ENCODE measurements at regions not wholly inside any gene's neighbourhood (a gene's known extent, or its start where the extent isn't known, plus 50 kb on each side); places are given as distances from the start of the nearest gene placed in this dataset.
A peak's percentile ranks its signal among the peaks of the same experiment; 100 is the strongest.
"Not testable (repeated sequence)": the region's sequence is repeated elsewhere in the genome, so short reads cannot be mapped to it uniquely, and the experiment has no call there.

DNA sequence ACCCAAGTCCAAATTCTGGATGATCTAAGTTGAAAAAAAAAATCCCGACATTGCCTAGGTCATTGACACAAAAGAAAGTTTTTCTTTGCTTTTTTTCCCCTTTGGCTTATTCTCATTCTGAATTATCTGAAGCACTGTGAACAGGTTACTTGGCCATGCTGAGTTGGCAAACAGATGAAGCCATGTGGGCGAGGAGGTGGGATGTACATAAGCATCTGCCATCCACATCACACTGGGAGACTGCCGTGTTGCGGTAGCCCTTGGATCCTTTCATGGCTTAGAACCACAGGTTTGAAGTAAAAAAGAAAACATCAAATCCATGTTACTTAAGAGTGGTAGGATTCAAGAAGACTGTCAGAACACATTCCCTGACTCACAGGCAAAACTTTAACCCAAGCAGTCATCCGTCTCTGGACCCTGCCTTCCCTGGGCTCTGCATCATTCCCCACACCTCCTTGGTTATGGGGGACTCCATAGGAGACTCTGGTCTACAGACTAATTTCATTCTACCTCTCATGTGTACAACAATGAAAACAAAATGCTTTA, 242.5 kb upstream of the SERP2 start:
- DNase-seq, result no peak

DNA sequence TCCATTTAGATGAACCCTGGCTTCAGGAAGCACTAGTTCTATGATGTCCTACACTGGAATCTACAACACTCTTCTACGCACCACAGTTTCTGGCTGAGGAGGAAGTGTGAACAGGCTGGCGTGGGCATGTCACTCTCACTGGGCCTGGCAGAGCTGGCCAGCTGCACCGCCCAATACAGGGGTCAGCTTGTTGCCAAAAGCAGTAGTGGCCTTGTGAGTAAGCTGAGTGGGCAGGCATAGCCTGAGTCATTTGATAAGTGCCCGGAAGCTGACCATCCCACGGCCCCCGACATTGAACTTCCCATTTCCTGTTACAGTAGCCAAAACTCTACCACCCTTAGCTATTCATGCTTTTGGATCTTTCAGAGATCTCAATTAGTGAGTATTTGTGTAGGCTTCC, 240.9 kb upstream of the SERP2 start:
- no peak for DNase-seq

DNA sequence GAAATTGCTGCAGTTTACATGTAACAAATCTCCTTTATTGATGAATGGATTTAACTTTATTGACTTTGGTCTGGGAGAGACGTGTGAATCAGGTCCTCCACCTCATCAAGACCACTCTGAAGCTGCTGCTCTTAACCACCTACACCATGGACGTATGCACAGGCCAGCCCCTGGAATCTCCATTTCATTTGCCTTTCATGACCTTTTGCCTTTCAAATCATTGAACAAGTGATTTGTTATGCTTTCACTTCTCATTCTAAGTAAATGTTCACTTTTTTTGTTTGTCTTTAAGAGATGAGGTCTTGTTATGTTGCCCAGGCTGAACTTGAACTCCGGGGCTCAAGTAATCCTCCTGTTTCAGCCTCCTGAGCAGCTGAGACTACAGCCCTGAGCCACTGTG, 240.0 kb upstream of the SERP2 start:
- no peak for DNase-seq

DNA sequence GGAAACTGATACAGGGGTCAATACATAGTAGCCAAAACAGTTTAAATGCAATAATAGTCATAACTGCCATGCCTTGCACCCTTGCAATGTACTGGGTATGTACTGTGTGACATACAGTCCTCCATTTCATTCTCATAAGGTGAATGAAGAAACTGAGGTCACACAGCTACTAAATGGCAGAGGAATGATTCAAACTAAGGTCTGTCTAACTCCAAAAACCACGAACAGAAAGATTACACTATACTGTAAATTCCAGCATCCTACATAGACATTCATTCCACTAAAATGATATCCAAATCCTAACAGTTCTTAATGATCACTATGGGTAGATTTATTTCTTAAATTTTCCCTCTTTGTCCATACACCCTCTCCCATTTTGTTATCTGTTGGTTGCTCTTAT, 238.1 kb upstream of the SERP2 start:
- DNase-seq, result no peak

DNA sequence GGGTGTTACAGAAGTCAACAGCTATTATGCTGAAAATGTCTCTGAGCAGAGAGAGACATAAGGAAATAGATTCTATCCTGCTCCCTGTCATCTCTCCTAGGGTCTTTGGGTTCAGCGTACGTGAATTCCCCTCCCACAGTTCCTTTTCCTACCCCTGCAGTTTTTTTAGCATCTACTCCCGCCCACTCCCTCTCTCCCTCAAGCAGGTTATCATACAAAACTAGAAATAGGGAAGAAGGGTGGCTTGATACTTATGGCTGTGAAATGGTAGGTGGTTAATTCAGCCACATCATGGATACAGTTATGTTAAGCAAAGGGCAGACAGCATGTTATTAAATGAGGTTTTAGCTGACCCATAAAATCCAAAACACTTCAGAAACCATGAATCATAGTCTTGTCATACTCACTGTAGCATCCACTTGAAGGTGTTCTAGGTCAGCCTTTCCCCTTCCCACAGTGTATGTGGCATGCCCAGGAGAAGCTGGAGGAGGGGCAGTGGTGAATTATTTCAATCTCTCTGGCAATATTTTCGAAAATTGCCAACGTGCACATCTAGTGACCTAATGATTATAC, 236.8 kb upstream of the SERP2 start:
- DNase-seq, result no peak

DNA sequence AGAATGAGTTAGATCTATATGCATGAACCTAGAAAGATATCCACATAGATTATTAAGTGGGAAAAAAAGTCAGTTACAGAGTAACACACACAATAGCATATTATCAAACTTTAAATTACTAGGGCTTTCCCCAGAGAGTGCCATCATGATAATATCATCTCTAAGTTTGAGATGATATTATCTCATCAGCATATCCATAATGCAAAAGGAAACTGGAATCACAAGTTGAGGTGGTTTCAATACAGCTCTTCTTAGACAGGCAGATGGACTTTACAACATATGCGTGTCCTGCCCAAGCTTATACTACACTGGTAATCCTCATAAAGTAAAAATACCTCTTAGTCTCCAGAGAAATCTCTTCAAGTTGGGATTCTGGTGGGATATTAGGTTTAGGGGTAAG, 236.2 kb upstream of the SERP2 start:
- no peak for DNase-seq

DNA sequence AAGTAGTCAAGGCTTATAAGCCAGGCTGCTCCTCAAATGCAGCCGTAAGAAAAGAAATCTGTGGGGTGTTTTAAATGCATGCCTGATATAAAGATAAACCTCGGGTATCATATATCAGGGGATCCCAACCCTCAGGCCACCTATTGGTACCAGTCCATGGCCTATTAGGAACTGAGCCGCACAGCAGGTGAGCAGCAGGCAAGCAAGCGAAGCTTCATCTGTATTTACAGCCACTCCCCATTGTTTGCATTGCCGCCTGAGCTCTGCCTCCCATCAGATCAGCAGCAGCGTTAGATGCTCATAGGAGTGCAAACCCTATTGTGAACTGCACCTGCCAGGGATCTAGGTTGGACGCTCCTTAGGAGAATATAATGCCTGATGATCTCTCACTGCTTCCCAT, 233.5 kb upstream of the SERP2 start:
- DNase-seq, result no peak

DNA sequence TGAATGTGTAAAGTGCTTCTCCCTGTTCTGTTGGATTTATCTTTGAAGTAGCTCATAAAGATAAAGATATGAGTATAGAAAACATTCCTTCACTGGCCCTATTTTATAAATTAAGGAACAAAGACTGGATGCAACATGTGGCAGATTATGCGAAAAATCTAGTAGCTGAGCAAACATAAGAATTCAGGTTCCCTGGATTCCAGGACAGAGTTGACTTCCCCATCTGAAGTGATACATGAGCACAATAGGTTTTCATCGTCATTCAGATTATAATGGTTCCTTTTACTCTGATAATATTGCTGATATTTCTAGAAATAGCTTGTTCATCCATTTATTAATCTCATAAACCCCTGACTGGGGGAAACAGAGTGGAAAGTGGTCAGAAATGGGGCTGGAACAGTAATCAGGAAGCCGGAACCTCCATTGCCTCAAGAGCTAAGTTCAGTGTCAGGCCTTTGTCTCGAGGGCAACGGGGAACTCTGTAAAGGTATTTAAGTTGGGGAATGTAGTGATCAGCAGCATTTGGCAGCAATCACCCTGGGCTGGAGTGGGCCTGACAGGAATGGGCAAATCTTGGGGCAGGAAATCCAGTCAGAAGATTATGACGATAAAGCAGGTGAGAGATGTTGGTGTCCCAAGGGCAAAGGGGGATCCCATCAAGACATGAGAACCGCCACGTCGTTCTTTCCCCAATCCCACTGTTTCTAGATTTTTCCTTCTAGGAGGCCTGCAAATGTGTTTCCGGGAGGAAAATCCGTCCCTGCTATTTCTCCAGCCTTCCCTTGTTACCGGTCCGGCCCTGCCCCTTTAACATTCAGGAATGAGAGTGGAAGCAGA, 232.5 kb upstream of the SERP2 start:
- no peak for DNase-seq

DNA sequence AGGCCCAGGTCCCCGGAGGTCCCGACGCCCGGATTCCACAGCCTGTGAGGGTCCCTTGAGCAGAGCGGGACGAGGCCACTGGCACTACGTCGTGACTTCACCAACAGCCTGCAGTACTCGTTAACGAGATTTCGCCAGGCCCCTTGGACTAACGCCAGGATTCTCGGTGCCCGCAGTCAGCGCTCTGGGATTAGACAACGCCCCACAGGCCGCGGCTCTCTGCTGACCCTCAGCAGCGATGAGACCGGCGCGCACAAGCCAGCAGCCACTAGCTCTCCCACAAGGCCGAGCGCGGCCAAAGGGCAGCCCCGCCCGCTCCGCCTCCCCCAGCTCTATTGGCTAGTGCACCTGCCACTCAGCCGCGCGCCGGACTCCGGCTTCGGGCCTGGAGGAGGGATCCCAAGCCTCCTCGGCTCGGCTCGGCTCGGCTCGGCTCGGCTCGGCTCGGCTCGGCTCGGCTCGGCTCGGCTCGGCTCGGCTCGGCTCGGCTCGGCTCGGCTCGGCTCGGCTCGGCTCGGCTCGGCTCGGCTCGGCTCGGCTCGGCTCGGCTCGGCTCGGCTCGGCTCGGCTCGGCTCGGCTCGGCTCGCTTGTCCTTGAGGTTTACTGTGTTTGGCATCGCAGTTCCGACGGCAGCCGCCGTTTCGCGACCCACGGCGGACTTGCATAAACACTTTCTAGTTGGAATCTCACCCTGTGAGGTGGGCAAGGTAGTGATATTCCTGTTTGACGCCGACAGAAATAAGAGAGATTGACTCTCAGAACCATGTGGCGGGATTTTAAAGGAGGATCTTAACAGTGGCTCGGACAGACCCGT, 231.7 kb upstream of the SERP2 start:
- peak; percentile 97 for DNase-seq

DNA sequence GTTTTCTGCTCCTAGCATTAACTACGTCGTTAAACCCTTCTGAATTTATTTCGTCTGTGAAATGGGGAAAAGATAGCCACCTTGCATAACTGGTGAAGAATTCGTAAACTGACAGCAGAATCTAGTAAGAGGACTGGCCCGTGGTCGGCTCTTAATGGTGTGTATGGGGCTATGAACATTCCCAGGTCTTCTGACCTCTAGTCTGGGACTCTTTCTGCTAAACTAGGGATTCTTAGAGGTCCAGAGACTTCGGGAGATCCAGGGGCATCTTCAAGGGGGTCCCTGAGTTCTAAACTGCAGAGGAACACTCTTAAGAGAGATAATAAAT, 231.1 kb upstream of the SERP2 start:
- no peak for DNase-seq

DNA sequence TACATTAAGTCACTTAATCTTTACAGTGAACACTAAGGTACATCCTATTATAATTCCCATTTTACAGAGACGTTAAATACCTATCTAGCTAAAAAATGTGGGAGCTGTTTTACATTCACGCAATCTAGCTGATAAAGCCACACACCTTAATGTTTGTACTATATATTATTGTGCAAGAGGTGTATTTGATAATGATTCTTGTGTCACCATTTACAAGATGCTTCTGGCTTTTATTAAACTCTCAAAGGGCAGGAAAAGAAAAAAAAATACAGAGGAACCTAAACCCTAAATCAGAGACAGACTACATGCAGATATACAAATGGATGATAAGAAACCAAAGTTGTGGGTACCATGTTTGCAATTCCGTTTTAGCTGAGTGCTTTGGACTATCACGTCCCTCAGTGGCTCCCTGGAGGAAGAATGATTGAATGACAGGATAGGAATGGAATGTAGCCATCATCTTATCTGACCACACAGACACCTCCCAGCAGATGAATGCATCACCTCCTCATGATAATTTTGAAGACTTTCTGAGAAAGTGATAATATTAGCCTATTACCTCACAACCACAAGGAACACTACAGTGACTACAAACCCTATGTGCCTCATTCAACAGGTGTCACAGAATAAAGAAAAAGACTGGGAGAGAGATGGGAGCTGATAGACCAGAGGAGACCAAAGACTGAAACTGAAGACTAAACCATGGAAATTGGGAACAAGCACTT, 230.5 kb upstream of the SERP2 start:
- no peak for DNase-seq

DNA sequence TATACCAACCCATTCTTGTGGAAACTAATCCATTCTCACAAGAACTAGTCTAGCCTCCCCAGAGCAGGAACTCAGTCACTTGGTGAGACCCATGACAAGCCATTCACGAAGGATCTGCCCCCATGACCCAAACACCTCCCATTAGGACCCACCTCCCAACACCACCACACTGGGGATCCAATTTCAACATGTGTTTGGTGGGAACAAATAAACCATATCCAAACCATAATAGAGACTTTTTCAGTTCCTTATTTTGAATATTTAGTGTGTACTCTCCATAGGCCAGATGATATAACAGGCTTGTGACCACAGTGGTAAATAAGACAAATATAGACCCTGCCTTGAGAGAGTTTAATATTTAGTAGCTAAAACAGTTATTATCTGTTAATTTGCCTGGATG, 227.5 kb upstream of the SERP2 start:
- DNase-seq, result no peak

DNA sequence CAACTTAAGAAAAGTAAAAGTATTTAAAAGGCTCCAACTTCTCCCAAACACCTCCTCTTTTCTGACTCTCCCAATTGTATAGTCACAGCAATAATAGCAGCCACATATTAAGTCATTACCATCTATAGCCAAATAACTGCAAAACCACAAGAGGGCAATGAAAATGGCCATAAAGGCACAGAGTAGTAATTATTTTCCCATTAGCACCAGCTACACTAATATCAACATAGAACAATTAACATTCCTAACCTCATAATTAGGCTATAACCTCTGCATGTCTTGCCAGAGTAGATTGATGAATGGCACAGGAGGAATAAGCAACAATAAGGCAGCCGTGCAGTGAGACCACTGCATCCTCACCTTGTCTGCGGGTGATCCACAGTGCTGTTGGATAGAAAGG, 226.4 kb upstream of the SERP2 start:
- no peak for DNase-seq

DNA sequence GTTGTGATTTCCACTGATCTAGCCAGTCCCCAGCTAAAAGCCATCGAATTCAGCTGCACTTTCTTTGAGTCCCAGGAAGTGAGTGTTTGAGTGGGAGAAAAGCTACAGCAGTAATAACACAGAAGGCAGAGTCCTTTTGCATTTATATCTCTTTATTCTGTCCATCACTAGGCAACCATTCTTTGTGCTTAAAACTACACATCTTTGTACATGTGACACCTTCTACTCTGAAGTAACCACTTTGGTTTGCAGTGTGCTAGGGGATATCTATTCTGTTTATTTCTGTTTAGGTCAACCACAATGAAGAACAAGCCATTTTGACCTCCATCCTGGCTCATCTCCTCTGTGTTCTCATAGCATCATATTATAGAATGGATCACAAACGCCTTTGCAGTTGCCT, 226.0 kb upstream of the SERP2 start:
- DNase-seq, result no peak

DNA sequence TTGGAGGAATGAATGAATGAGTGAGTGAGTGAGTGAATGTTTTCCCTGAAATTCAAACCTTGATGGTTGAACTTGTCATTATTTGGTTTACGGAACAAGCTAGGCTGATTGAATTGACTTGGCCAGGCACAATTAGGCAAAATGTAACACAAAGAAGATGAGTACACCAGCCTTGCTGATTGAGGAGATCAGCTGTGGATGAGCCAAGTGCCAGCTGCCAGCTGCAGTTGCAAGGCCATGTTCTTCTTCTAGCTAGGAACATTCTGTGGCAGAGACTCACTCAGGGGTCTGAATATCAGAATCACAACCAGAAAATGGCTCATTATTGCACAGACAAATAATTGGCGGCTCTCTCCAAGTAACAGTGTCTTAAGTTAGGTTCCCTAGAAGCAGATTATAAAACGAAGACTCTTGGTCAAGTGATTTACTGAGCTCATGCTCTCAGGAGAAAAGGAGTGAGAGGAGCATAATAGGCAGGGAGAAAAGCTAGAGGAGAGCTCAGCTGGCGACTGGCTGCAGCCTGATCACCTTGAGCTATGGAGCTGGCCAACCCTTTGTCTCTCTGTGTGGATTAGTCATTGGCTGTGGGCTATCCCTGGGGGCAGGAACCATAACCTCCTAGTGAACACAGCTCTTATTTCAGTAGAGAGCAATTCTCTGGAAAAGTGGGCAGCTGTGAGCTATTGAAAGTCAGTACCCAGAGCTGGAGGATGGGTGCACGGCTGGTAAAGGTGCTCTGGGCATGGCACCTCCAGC, 225.3 kb upstream of the SERP2 start:
- no peak for DNase-seq

DNA sequence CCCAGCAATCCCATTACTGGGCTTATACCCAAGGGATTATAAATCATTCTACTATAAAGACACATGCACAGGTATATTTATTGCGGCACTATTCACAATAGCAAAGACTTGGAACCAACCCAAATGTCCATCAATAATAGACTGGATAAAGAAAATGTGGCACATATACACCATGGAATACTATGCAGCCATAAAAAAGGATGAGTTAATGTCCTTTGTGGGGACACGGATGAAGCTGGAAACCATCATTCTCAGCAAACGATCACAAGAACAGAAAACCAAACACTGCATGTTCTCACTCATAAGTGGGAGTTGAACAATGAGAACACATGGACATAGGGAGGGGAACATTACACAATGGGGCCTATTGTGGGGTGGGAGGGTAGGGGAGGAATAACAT, 224.4 kb upstream of the SERP2 start:
- not testable (repeated sequence) for DNase-seq

DNA sequence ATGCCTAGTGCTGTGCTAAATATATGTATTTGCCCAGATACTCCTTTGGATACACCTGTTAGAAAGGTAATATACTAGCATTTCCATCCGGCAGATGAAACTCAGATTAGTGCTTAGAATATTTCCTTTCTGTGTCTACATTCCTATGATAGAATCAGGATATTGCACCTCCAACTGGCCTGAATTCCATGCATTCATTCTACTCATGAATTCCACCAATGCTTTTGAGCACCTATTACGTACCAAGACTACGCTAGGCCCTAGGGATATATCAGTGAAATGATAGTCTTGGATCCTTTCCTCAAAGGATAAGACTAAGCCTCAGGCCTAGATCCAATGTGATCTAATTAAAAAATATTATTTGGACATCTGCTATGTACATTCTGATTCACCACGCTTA, 223.8 kb upstream of the SERP2 start:
- DNase-seq, result no peak

DNA sequence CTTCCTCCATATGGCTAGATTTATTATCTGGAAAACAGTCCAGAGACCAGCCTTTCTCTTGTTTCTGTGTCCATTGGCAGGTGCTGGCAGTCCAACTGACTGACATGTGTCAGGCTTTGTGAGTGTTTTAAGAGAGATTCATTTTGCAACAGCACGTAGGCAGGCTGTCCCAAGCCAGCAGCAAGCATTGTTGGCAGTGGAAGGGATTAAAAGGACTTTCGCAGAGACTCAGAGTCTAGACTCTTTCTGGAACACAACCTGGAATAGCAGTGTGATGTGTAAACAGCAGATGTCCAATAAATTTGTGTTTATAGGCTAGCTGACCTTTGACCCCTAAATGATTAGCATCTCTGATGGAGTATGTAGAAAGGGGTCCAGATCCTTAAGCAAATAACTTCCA, 222.2 kb upstream of the SERP2 start:
- no peak for DNase-seq

DNA sequence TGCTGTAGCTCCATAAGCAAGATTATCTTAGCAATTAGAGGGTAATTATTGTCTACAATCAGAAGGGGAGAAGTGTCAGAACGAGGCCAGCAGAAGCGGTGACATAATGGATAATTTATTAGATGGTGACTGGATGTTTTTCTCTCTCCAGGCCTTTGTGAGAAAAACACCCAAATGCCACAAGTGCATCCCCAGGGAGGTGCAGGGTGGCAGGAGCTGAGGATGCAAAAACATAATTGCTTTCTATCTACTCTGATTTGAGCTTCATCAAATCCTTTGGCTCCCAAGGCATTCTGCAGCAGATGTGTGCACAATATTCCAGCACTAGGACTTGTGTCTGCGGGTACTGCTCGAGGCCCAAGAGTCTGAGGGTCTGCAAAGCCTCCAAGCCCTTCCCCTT, 220.1 kb upstream of the SERP2 start:
- no peak for DNase-seq

DNA sequence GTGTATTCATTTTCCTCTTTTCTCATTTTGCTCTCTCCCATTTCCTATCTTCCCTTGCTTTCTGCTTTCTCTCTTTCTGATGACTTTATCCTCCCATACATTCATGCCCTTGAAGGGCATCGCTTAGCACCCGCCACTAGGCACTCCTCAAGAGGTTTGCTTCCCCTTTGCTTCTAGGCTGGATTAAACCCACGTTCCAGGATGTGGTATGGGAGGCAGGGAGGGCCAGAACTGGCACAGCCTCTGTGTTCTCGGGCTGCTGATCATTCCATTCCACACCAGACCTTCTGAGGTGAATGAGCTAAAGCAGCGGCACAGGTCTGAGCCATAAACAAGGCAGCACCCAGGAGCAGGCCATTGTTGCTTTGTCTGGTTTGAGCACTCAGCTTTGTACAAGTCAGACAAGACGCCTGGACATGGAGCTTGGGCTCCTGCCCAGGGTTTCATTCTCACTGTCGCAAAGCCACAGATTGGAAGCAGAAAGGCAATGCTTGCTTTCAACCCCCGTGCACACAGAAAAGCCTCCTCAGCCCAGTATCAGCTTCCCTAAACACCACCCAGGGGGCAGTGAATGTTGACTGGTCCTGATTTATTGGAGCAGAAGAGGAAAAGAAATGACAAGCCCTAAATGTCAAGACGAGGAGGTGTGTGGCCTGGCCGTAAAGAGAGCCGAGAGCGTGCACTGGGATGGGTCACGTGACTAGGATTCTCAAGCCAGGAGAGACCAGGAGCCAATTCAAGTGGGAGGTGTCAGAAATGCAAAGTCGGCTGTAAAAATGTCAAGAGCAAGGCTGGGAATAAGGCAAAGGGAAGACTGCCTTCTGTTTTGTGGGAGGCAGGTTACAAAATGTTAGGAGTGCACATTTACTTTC, 218.0 kb upstream of the SERP2 start:
- DNase-seq, result no peak

DNA sequence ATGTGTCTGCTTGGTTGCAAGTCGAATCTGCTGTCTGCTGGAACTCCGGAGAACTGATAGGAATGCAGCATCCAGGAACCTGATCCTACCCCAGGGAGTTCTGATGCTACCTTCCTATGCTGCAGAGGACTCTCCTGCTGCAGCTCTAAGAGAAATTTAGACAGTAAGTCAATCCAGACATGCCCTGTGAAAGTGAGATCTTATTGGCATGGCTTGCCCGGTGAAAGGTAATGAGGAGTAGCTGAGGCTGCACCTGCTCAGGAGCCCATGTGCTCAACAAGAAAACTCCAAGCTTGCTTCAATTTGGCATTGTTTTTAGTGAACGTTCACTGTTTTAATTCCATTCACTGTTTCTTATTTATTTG, 217.3 kb upstream of the SERP2 start:
- no peak for DNase-seq

DNA sequence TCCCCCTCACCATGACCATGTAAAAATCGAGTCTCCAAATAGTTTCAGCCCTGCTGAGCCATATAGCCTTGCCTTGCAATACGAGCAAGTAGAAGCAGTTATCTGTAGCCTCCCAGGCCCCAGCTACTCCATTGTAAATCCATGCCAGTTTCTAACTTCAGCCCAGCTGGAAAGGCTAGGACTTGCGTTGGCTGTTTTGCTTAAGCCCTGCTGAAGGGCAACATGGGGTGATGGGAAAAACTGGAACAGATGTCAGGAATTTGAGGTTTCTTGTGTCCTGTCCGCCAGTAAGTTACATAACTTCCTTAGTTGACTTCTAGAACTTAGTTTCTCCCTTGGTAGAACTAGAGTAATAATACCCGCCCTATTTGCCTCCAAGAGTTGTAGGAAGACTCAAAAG, 216.0 kb upstream of the SERP2 start:
- DNase-seq, result no peak

All from stimulated activated CD4-positive, alpha-beta T cell treated with anti-CD3 and anti-CD28 coated beads, Interleukin-2, amount 100 ng/mL, for 48 hours (primary cell).